ENCODE measurements at regions not wholly inside any gene's neighbourhood (a gene's known extent, or its start where the extent isn't known, plus 50 kb on each side); places are given as distances from the start of the nearest gene placed in this dataset.

GRCh38 chr11:11107076-11107723, 245.8 kb downstream of the CSNK2A3 start:
- no peak for TF ChIP-seq POLR2AphosphoS5 (IDR thresholded peaks at IDR 0.05; ENCODE audit: low read depth, low read length)
- TF ChIP-seq SP1 (IDR thresholded peaks at IDR 0.05; ENCODE audit: low read depth): no peak
- TF ChIP-seq, protein P1, sequence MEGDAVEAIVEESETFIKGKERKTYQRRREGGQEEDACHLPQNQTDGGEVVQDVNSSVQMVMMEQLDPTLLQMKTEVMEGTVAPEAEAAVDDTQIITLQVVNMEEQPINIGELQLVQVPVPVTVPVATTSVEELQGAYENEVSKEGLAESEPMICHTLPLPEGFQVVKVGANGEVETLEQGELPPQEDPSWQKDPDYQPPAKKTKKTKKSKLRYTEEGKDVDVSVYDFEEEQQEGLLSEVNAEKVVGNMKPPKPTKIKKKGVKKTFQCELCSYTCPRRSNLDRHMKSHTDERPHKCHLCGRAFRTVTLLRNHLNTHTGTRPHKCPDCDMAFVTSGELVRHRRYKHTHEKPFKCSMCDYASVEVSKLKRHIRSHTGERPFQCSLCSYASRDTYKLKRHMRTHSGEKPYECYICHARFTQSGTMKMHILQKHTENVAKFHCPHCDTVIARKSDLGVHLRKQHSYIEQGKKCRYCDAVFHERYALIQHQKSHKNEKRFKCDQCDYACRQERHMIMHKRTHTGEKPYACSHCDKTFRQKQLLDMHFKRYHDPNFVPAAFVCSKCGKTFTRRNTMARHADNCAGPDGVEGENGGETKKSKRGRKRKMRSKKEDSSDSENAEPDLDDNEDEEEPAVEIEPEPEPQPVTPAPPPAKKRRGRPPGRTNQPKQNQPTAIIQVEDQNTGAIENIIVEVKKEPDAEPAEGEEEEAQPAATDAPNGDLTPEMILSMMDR (IDR thresholded peaks at IDR 0.05 in 2 of 3, conservative IDR thresholded peaks at IDR 0.05 in 1 of 3; ENCODE audit: borderline replicate concordance in 1 of 3, insufficient read depth in 1 of 3, low read depth in 2 of 3, low read length in 2 of 3): no peak
- TF ChIP-seq POLR2A (IDR thresholded peaks at IDR 0.05; ENCODE audit: borderline replicate concordance, extremely low read depth, insufficient read depth, insufficient read length): no peak
- TF ChIP-seq REST (IDR thresholded peaks at IDR 0.05; ENCODE audit: low read depth): no peak
- no peak for TF ChIP-seq EZH2phosphoT487 (IDR thresholded peaks at IDR 0.05; ENCODE audit: borderline replicate concordance)

Measured in HCT116 (cell line).